Memory B cell (primary cell): ENCODE measurements at regions not wholly inside any gene's neighbourhood (a gene's known extent, or its start where the extent isn't known, plus 50 kb on each side); places are given as distances from the start of the nearest gene placed in this dataset.

Experiments used
- ATAC-seq: fragments of 150-1000 bp; cut with Tn5 transposase; 2 replicates; pipeline ENCODE4 v1.10.0; 2021; ENCODE audit warnings: low read depth, mild to moderate bottlenecking, moderate library complexity
- DNase-seq, 2 donors: peaks; one replicate each; pipeline ENCODE4 v3.0.0; 2022; ENCODE audit warnings: low spot score in 2 of 2
- H3K27ac Mint-ChIP-seq: one replicate; pipeline ENCODE4 v1.8.0; 2022; ENCODE audit warnings: mild to moderate bottlenecking, moderate library complexity, mixed read lengths
- H3K27me3 Mint-ChIP-seq: one replicate; pipeline ENCODE4 v1.8.0; 2022; ENCODE audit warnings: mixed read lengths
- H3K36me3 Mint-ChIP-seq: one replicate; pipeline ENCODE4 v1.8.0; 2022; ENCODE audit warnings: mild to moderate bottlenecking, mixed read lengths
- H3K4me1 Mint-ChIP-seq: one replicate; pipeline ENCODE4 v1.8.0; 2022; ENCODE audit warnings: mixed read lengths
- H3K4me3 Mint-ChIP-seq: one replicate; pipeline ENCODE4 v1.8.0; 2022; ENCODE audit warnings: mild to moderate bottlenecking, moderate library complexity, mixed read lengths
- H3K9me3 Mint-ChIP-seq: one replicate; pipeline ENCODE4 v1.8.0; 2022; ENCODE audit warnings: mixed read lengths

GRCh38 chr10:31705136-31705535 lies 223.5 kb downstream of the ARHGAP12 start:
- Mint-ChIP-seq H3K27ac (no peak overlapping the region), H3K4me1 (peaks cover 26% of the 10 kb centered on the region), H3K36me3 (peaks cover 1% of the 10 kb centered on the region), H3K4me3 (no peak overlapping the region), H3K9me3 (peaks cover 3% of the 10 kb centered on the region), H3K27me3 (no peaks in the 10 kb centered on the region)
- DNase-seq (no peak), ATAC-seq (no peak)

- H3K36me3 Mint-ChIP-seq, result peaks cover 1% of the 10 kb centered on the region
- no peak overlapping the region for H3K4me3 Mint-ChIP-seq
- H3K27me3 Mint-ChIP-seq, result no peaks in the 10 kb centered on the region
- DNase-seq, result no peak
- H3K4me1 Mint-ChIP-seq, result peaks cover 26% of the 10 kb centered on the region
- no peak for ATAC-seq
- no peak overlapping the region for H3K27ac Mint-ChIP-seq
- peaks cover 3% of the 10 kb centered on the region for H3K9me3 Mint-ChIP-seq
Observed at GRCh38 chr10:31704195-31704594, 224.4 kb downstream of the ARHGAP12 start.

- peaks cover 1% of the 10 kb centered on the region for H3K36me3 Mint-ChIP-seq
- H3K4me3 Mint-ChIP-seq, result no peak overlapping the region
- peaks cover 26% of the 10 kb centered on the region for H3K4me1 Mint-ChIP-seq
- no peak for ATAC-seq
- H3K27ac Mint-ChIP-seq, result no peak overlapping the region
- peaks cover 1% of the 10 kb centered on the region for H3K27me3 Mint-ChIP-seq
- DNase-seq, result no peak
- peaks cover 3% of the 10 kb centered on the region for H3K9me3 Mint-ChIP-seq
Observed at GRCh38 chr10:31702954-31703353, 225.7 kb downstream of the ARHGAP12 start.

GRCh38 chr10:31702005-31702404 lies 226.6 kb downstream of the ARHGAP12 start:
- Mint-ChIP-seq H3K4me1 (peaks cover 18% of the 10 kb centered on the region), H3K4me3 (no peak overlapping the region), H3K27ac (peak overlapping the region; percentile 17), H3K9me3 (peaks cover 3% of the 10 kb centered on the region), H3K27me3 (peaks cover 4% of the 10 kb centered on the region), H3K36me3 (peaks cover 1% of the 10 kb centered on the region)
- peak in 1 of 2 donors; percentile 13 for DNase-seq
- ATAC-seq, result peak; percentile 86

- no peak for DNase-seq
- H3K27ac Mint-ChIP-seq, result no peak overlapping the region
- H3K9me3 Mint-ChIP-seq, result peaks cover 3% of the 10 kb centered on the region
- peaks cover 5% of the 10 kb centered on the region for H3K27me3 Mint-ChIP-seq
- no peak overlapping the region for H3K4me3 Mint-ChIP-seq
- no peak for ATAC-seq
- peaks cover 1% of the 10 kb centered on the region for H3K36me3 Mint-ChIP-seq
- H3K4me1 Mint-ChIP-seq, result peaks cover 14% of the 10 kb centered on the region
Observed at GRCh38 chr10:31701546-31701945, 227.1 kb downstream of the ARHGAP12 start.

GRCh38 chr10:31700181-31700611 lies 228.4 kb downstream of the ARHGAP12 start:
- Mint-ChIP-seq H3K27ac (no peak overlapping the region), H3K4me1 (peaks cover 12% of the 10 kb centered on the region), H3K4me3 (no peak overlapping the region), H3K36me3 (peaks cover 1% of the 10 kb centered on the region), H3K9me3 (peaks cover 3% of the 10 kb centered on the region), H3K27me3 (peaks cover 5% of the 10 kb centered on the region)
- ATAC-seq (no peak), DNase-seq (no peak)

- H3K4me1 Mint-ChIP-seq, result peaks cover 12% of the 10 kb centered on the region
- H3K27me3 Mint-ChIP-seq, result peaks cover 5% of the 10 kb centered on the region
- peaks cover 1% of the 10 kb centered on the region for H3K36me3 Mint-ChIP-seq
- ATAC-seq, result no peak
- no peak overlapping the region for H3K27ac Mint-ChIP-seq
- DNase-seq, result no peak
- H3K9me3 Mint-ChIP-seq, result peaks cover 3% of the 10 kb centered on the region
- H3K4me3 Mint-ChIP-seq, result no peak overlapping the region
Observed at GRCh38 chr10:31698181-31698830, 230.3 kb downstream of the ARHGAP12 start.

GRCh38 chr10:31697271-31698180 lies 231.1 kb downstream of the ARHGAP12 start:
- H3K4me1 Mint-ChIP-seq, result peaks cover 11% of the 10 kb centered on the region
- H3K36me3 Mint-ChIP-seq, result peaks cover 1% of the 10 kb centered on the region
- ATAC-seq, result no peak
- peaks cover 3% of the 10 kb centered on the region for H3K9me3 Mint-ChIP-seq
- no peak overlapping the region for H3K27ac Mint-ChIP-seq
- no peak overlapping the region for H3K4me3 Mint-ChIP-seq
- DNase-seq, result no peak
- H3K27me3 Mint-ChIP-seq, result peaks cover 5% of the 10 kb centered on the region

- ATAC-seq (no peak), DNase-seq (no peak)
- Mint-ChIP-seq H3K27me3 (peaks cover 5% of the 10 kb centered on the region), H3K9me3 (no peaks in the 10 kb centered on the region), H3K4me3 (no peak overlapping the region), H3K4me1 (no peaks in the 10 kb centered on the region), H3K27ac (no peak overlapping the region), H3K36me3 (no peaks in the 10 kb centered on the region)
Observed at GRCh38 chr10:31694929-31695837, 233.4 kb downstream of the ARHGAP12 start.

- H3K9me3 Mint-ChIP-seq, result peaks cover 3% of the 10 kb centered on the region
- peaks cover 5% of the 10 kb centered on the region for H3K27me3 Mint-ChIP-seq
- no peaks in the 10 kb centered on the region for H3K4me1 Mint-ChIP-seq
- DNase-seq, result no peak
- H3K36me3 Mint-ChIP-seq, result no peaks in the 10 kb centered on the region
- no peak overlapping the region for H3K4me3 Mint-ChIP-seq
- no peak for ATAC-seq
- no peak overlapping the region for H3K27ac Mint-ChIP-seq
Observed at GRCh38 chr10:31694126-31694685, 234.4 kb downstream of the ARHGAP12 start.

GRCh38 chr10:31693491-31693890 lies 235.1 kb downstream of the ARHGAP12 start:
- ATAC-seq, result no peak
- H3K27ac Mint-ChIP-seq, result no peak overlapping the region
- DNase-seq, result no peak
- H3K27me3 Mint-ChIP-seq, result peaks cover 5% of the 10 kb centered on the region
- peaks cover 2% of the 10 kb centered on the region for H3K36me3 Mint-ChIP-seq
- H3K4me1 Mint-ChIP-seq, result no peaks in the 10 kb centered on the region
- no peak overlapping the region for H3K4me3 Mint-ChIP-seq
- peaks cover 8% of the 10 kb centered on the region for H3K9me3 Mint-ChIP-seq

- Mint-ChIP-seq H3K4me1 (no peaks in the 10 kb centered on the region), H3K27ac (no peak overlapping the region), H3K27me3 (no peaks in the 10 kb centered on the region), H3K4me3 (no peak overlapping the region), H3K36me3 (peaks cover 2% of the 10 kb centered on the region), H3K9me3 (peaks cover 11% of the 10 kb centered on the region)
- no peak for ATAC-seq
- no peak for DNase-seq
Observed at GRCh38 chr10:31689233-31689632, 239.4 kb downstream of the ARHGAP12 start.

GRCh38 chr10:31687663-31688482 lies 240.8 kb downstream of the ARHGAP12 start:
- Mint-ChIP-seq H3K36me3 (peaks cover 5% of the 10 kb centered on the region), H3K9me3 (peaks cover 15% of the 10 kb centered on the region), H3K4me1 (no peaks in the 10 kb centered on the region), H3K4me3 (no peak overlapping the region), H3K27me3 (no peaks in the 10 kb centered on the region), H3K27ac (no peak overlapping the region)
- ATAC-seq (peak; percentile 65), DNase-seq (no peak)
